Body of pancreas (tissue), 4 donors: ENCODE measurements at regions not wholly inside any gene's neighbourhood (a gene's known extent, or its start where the extent isn't known, plus 50 kb on each side); places are given as distances from the start of the nearest gene placed in this dataset.

Experiments
- POLR2A ChIP-seq, 3 donors: fragments of 450-650 bp; IDR thresholded peaks; one replicate each; pipeline ENCODE4 v1.6.1; 2016; ENCODE audit warnings: antibody characterized with exemption in 3 of 3, mild to moderate bottlenecking in 2 of 3
- TF ChIP-seq, protein P1 (sequence below), 7 experiments: fragments of 450-650 bp in 4 of 7; fragments of 200-600 bp in 3 of 7; sonication (generic) in 3 of 7; IDR thresholded peaks; one replicate each; pipeline ENCODE4 v1.5.1; 2016 to 2019; ENCODE audit warnings: antibody characterized with exemption in 7 of 7

DNA sequence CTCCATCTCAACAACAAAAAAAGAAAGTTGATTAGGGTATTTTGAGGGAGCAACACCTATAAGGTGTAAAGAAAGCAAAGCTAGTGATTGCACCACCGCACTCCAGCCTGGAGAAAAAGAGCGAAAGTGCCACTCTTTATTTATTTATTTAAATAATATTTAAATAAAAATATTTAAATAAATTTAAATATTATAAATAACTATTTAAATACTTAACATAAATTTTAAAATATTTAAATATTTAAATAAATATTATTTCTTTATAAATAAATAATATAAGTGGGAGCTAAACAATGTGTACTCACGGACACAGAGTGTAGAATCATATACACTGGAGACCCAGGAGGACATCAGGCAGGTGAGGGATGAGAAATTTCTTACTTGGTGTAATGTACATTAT lies 64.4 kb upstream of the TRIO start:
- TF ChIP-seq, protein P1, sequence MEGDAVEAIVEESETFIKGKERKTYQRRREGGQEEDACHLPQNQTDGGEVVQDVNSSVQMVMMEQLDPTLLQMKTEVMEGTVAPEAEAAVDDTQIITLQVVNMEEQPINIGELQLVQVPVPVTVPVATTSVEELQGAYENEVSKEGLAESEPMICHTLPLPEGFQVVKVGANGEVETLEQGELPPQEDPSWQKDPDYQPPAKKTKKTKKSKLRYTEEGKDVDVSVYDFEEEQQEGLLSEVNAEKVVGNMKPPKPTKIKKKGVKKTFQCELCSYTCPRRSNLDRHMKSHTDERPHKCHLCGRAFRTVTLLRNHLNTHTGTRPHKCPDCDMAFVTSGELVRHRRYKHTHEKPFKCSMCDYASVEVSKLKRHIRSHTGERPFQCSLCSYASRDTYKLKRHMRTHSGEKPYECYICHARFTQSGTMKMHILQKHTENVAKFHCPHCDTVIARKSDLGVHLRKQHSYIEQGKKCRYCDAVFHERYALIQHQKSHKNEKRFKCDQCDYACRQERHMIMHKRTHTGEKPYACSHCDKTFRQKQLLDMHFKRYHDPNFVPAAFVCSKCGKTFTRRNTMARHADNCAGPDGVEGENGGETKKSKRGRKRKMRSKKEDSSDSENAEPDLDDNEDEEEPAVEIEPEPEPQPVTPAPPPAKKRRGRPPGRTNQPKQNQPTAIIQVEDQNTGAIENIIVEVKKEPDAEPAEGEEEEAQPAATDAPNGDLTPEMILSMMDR (IDR thresholded peaks at IDR 0.05) = no peak
- no peak for TF ChIP-seq POLR2A (IDR thresholded peaks at IDR 0.05)
